Stimulated activated naive CD4-positive, alpha-beta T cell treated with Interleukin-2 at 50 U/mL for 16 hours (primary cell): ENCODE measurements at regions not wholly inside any gene's neighbourhood (a gene's known extent, or its start where the extent isn't known, plus 50 kb on each side); places are given as distances from the start of the nearest gene placed in this dataset.
A peak's percentile ranks its signal among the peaks of the same experiment; 100 is the strongest.

Experiments used
- DNase-seq: peaks from one replicate; lab custom pipeline; 2025; lab: John Stamatoyannopoulos, UW

- no peak for DNase-seq
Measured at GRCh38 chr14:106820119-106820518, 1293.7 kb downstream of the TMEM121 start.

- DNase-seq = no peak
Measured at GRCh38 chr14:106821119-106821518, 1294.7 kb downstream of the TMEM121 start.

- no peak for DNase-seq
Measured at GRCh38 chr14:106822905-106823304, 1296.5 kb downstream of the TMEM121 start.

GRCh38 chr14:106823552-106823951 lies 1297.2 kb downstream of the TMEM121 start:
- no peak for DNase-seq

GRCh38 chr14:106826833-106827369 lies 1300.5 kb downstream of the TMEM121 start:
- no peak for DNase-seq

GRCh38 chr14:106831322-106831720 lies 1304.9 kb downstream of the TMEM121 start:
- peak; percentile 19 for DNase-seq

GRCh38 chr14:106837870-106838269 lies 1311.5 kb downstream of the TMEM121 start:
- DNase-seq = no peak

- DNase-seq = no peak
Measured at GRCh38 chr14:106838991-106839769, 1312.8 kb downstream of the TMEM121 start.

GRCh38 chr14:106840258-106840657 lies 1313.9 kb downstream of the TMEM121 start:
- no peak for DNase-seq

- no peak for DNase-seq
Measured at GRCh38 chr14:106840991-106841390, 1314.6 kb downstream of the TMEM121 start.

- no peak for DNase-seq
Measured at GRCh38 chr14:106841701-106842100, 1315.3 kb downstream of the TMEM121 start.

GRCh38 chr14:106842687-106843086 lies 1316.3 kb downstream of the TMEM121 start:
- no peak for DNase-seq

GRCh38 chr14:106843386-106843785 lies 1317.0 kb downstream of the TMEM121 start:
- DNase-seq = no peak

- DNase-seq = peak; percentile 5
Measured at GRCh38 chr14:106843951-106844483, 1317.6 kb downstream of the TMEM121 start.

GRCh38 chr14:106844608-106845285 lies 1318.4 kb downstream of the TMEM121 start:
- DNase-seq = peak; percentile 55

- DNase-seq = peak; percentile 7
Measured at GRCh38 chr14:106845286-106846087, 1319.1 kb downstream of the TMEM121 start.

- no peak for DNase-seq
Measured at GRCh38 chr14:106846218-106846617, 1319.8 kb downstream of the TMEM121 start.

GRCh38 chr14:106848330-106849121 lies 1322.1 kb downstream of the TMEM121 start:
- DNase-seq = no peak

GRCh38 chr14:106850913-106851825 lies 1324.8 kb downstream of the TMEM121 start:
- DNase-seq = no peak
